Endothelial cell of umbilical vein (primary cell): ENCODE measurements at regions not wholly inside any gene's neighbourhood (a gene's known extent, or its start where the extent isn't known, plus 50 kb on each side); places are given as distances from the start of the nearest gene placed in this dataset.

Source experiments
- BruUV-seq: library from RNA; stranded (reverse); fragments of 400-500 nt; replicated peaks from 2 replicates; lab custom pipeline; 2021; lab: Mats Ljungman, UMichigan
- CTCF ChIA-PET: fragments of 300-600, 350-600 bp; sonication (Branson Sonifier 250); formaldehyde crosslinking; loops from one replicate; lab custom pipeline; 2021; ENCODE audit warnings: antibody characterized with exemption, inconsistent platforms; lab: Charles Lee
- POLR2A ChIA-PET: fragments of 300-600, 350-600 bp; sonication (Branson Sonifier 250); formaldehyde crosslinking; loops from one replicate; lab custom pipeline; 2021; ENCODE audit warnings: antibody characterized with exemption, inconsistent platforms; lab: Charles Lee
- DNase-seq: peaks from one replicate; pipeline ENCODE4 v3.0.0-alpha.2; 2011; ENCODE audit warnings: low read depth, low spot score
- FAIRE-seq: peaks from 2 replicates; lab custom pipeline; 2011; peaks lifted over from hg19 to GRCh38; lab: Jason Lieb, UNC
- H2AFZ ChIP-seq: 2 replicates; pipeline ENCODE4 v1.6.0; 2012; ENCODE audit warnings: low read depth, low read length, control low read depth, inconsistent platforms
- H3K27ac ChIP-seq: 2 replicates; pipeline ENCODE4 v1.5.1; 2011; ENCODE audit warnings: low read depth, mild to moderate bottlenecking, control low read depth, low read length, moderate library complexity; ENCODE audit not compliant: insufficient read depth
- H3K27me3 ChIP-seq, 2 experiments: 2 replicates each; pipeline versions ENCODE4 v1.6.0 to v1.6.1; 2011; ENCODE audit warnings: low read length in 2 of 2, mixed read lengths in 1 of 2; ENCODE audit not compliant: control insufficient read depth in 2 of 2, insufficient read depth in 2 of 2
- H3K36me3 ChIP-seq, 2 experiments: 2 replicates in 1 of 2; 3 replicates in 1 of 2; pipeline ENCODE4 v1.5.1; 2011; ENCODE audit warnings: low read length in 2 of 2, mild to moderate bottlenecking in 1 of 2, moderate library complexity in 1 of 2; ENCODE audit not compliant: control insufficient read depth in 2 of 2, insufficient read depth in 2 of 2; ENCODE audit errors: extremely low read depth in 1 of 2
- H3K4me1 ChIP-seq: 3 replicates; pipeline ENCODE4 v1.5.1; 2011; ENCODE audit warnings: mild to moderate bottlenecking, low read length; ENCODE audit not compliant: control insufficient read depth, insufficient read depth; ENCODE audit errors: extremely low read depth
- H3K4me2 ChIP-seq: 2 replicates; pipeline ENCODE4 v1.6.1; 2011; ENCODE audit warnings: low read length, control low read depth, mixed read lengths; ENCODE audit not compliant: insufficient read depth
- H3K4me3 ChIP-seq, 3 experiments: fragments of 200-600 bp in 1 of 3; sonication (generic), shearing (Covaris generic) in 1 of 3; replicated peaks in 1 of 3; 2 replicates each; pipeline ENCODE4 v1.5.1; 2011 to 2016; ENCODE audit warnings: control low read depth in 3 of 3, low read length in 3 of 3, mild to moderate bottlenecking in 2 of 3, inconsistent platforms in 1 of 3, low read depth in 1 of 3, moderate library complexity in 1 of 3; ENCODE audit not compliant: insufficient read depth in 1 of 3
- H3K79me2 ChIP-seq: 2 replicates; pipeline ENCODE4 v1.6.0; 2012; ENCODE audit warnings: low read length, inconsistent platforms; ENCODE audit not compliant: control insufficient read depth, insufficient read depth
- H3K9ac ChIP-seq: replicated peaks from 2 replicates; pipeline ENCODE3; 2011; ENCODE audit warnings: low read length, control low read depth; ENCODE audit not compliant: insufficient read depth; ENCODE audit errors: extremely low read depth
- H3K9me1 ChIP-seq: replicated peaks from 3 replicates; pipeline ENCODE4 v1.6.0; 2011; ENCODE audit warnings: mild to moderate bottlenecking, low read length; ENCODE audit not compliant: control insufficient read depth, insufficient read depth; ENCODE audit errors: extremely low read depth
- H3K9me3 ChIP-seq: replicated peaks from 2 replicates; pipeline ENCODE4 v1.5.1; 2012; ENCODE audit warnings: low read length, inconsistent platforms; ENCODE audit not compliant: control insufficient read depth, insufficient read depth
- H4K20me1 ChIP-seq: replicated peaks from 2 replicates; pipeline ENCODE3; 2011; ENCODE audit warnings: mild to moderate bottlenecking, low read length; ENCODE audit not compliant: control insufficient read depth, insufficient read depth; ENCODE audit errors: extremely low read depth
- EZH2 ChIP-seq: IDR thresholded peaks from 2 replicates; pipeline ENCODE4 v1.6.1; 2012; ENCODE audit warnings: borderline replicate concordance, low read depth, mild to moderate bottlenecking, moderate library complexity, low read length, inconsistent platforms; ENCODE audit not compliant: severe bottlenecking
- FOS ChIP-seq: IDR thresholded peaks from 2 replicates; pipeline ENCODE4 v1.6.1; 2011; ENCODE audit warnings: mild to moderate bottlenecking, low read length, moderate library complexity, borderline replicate concordance; ENCODE audit not compliant: insufficient read depth
- JUN ChIP-seq: IDR thresholded peaks from 2 replicates; pipeline ENCODE4 v1.6.1; 2011; ENCODE audit warnings: borderline replicate concordance, low read depth; ENCODE audit not compliant: insufficient read length, insufficient read depth
- MYC ChIP-seq: IDR thresholded peaks from one replicate; pipeline ENCODE4 v1.6.1; 2011; ENCODE audit warnings: mild to moderate bottlenecking, low read depth, low read length
- POLR2A ChIP-seq: IDR thresholded peaks from 2 replicates; pipeline ENCODE4 v1.6.1; 2012; ENCODE audit warnings: low read depth, mild to moderate bottlenecking, control low read depth, low read length
- POLR2AphosphoS5 ChIP-seq: IDR thresholded peaks from 2 replicates; pipeline ENCODE4 v1.6.1; 2012; ENCODE audit warnings: low read depth, mild to moderate bottlenecking, control low read depth, low read length, moderate library complexity; ENCODE audit not compliant: insufficient read depth
- dilution Hi-C: fragments of 300-500 bp; cut with MboI; formaldehyde crosslinking; loops from one replicate; pipeline ENCODE4 v1.15.0; 2019; ENCODE audit warnings: low sequenced_read_pairs; ENCODE audit not compliant: extremely low pct_ligation_motif_present
- intact Hi-C: fragments of 100-400 bp; cut with micrococcal nuclease; formaldehyde crosslinking; loops from one replicate; pipeline ENCODE4 v1.10.0; 2022
- TF ChIP-seq, protein P1 (sequence below), 2 donors: IDR thresholded peaks; 1 replicate in 1 of 2; 2 replicates in 1 of 2; pipeline ENCODE4 v1.5.1; 2011; ENCODE audit warnings: low read length in 2 of 2, mild to moderate bottlenecking in 2 of 2, moderate library complexity in 2 of 2, control low read depth in 1 of 2, inconsistent platforms in 1 of 2, low read depth in 1 of 2; ENCODE audit not compliant: insufficient read depth in 1 of 2; ENCODE audit errors: extremely low read depth in 1 of 2

DNA sequence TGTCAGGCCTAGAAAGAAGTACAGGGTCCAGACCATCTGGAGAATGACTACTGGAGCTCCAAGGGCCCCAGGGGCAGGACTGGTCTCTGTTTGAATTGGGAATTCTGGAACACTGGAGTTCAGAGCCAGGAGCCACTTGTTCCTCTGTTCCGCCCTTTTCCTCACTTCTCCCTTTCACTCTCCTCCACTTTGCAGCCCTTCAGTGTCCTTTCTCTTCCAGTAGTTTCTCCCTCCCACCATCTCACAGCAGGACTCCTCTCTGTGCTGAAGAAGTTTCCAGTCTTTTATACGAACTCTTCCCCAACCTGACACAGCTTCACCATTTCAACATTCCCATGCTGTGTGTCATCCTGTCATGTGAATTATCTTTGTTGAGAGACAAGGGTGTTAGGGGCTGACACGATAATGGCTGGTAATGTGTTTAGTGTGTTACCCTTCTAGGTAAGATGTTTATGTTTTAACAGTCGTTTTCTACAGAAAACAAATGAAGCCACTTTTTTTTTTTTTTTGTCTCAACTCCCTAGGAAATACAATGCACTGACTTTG lies 180.3 kb upstream of the MYOCD start:
- TF ChIP-seq, protein P1, sequence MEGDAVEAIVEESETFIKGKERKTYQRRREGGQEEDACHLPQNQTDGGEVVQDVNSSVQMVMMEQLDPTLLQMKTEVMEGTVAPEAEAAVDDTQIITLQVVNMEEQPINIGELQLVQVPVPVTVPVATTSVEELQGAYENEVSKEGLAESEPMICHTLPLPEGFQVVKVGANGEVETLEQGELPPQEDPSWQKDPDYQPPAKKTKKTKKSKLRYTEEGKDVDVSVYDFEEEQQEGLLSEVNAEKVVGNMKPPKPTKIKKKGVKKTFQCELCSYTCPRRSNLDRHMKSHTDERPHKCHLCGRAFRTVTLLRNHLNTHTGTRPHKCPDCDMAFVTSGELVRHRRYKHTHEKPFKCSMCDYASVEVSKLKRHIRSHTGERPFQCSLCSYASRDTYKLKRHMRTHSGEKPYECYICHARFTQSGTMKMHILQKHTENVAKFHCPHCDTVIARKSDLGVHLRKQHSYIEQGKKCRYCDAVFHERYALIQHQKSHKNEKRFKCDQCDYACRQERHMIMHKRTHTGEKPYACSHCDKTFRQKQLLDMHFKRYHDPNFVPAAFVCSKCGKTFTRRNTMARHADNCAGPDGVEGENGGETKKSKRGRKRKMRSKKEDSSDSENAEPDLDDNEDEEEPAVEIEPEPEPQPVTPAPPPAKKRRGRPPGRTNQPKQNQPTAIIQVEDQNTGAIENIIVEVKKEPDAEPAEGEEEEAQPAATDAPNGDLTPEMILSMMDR (IDR thresholded peaks at IDR 0.05; ENCODE audit: extremely low read depth in 1 of 2, insufficient read depth in 1 of 2, low read depth in 1 of 2, low read length in 2 of 2): no peak
- TF ChIP-seq POLR2AphosphoS5 (no peak), JUN (no peak), EZH2 (no peak), POLR2A (no peak), FOS (no peak), MYC (no peak)
- no peaks in the 10 kb centered on the region for H3K27me3 ChIP-seq
- H4K20me1 ChIP-seq: no peaks in the 10 kb centered on the region
- H3K79me2 ChIP-seq: no peaks in the 10 kb centered on the region
- H3K4me2 ChIP-seq: no peak overlapping the region
- H3K4me3 ChIP-seq: no peak overlapping the region
- CTCF ChIA-PET: interaction anchor here (1.9 kb wide), 1 partner anchor 60 kb away, joined by 5 read pairs; no protein-coding TSS in a partner anchor
- H3K9ac ChIP-seq: no peak overlapping the region
- H3K36me3 ChIP-seq: no peaks in the 10 kb centered on the region
- H3K9me1 ChIP-seq: no peaks in the 10 kb centered on the region
- H3K4me1 ChIP-seq: peaks cover 3% of the 10 kb centered on the region
- no peak overlapping the region for H2AFZ ChIP-seq
- no peaks in the 10 kb centered on the region for H3K9me3 ChIP-seq
- DNase-seq (no peak), FAIRE-seq (no peak)
- dilution Hi-C loops (no loop called here), intact Hi-C loops (no loop called here)
- no TSS peak for BruUV-seq
- no peak overlapping the region for H3K27ac ChIP-seq
- POLR2A ChIA-PET: no interaction called here
